ENCODE measurements at regions not wholly inside any gene's neighbourhood (a gene's known extent, or its start where the extent isn't known, plus 50 kb on each side); places are given as distances from the start of the nearest gene placed in this dataset.
A peak's percentile ranks its signal among the peaks of the same experiment; 100 is the strongest.

GRCh38 chr2:225340923-225341322, 58.6 kb upstream of the NYAP2 start:
- no peak for DNase-seq

GRCh38 chr2:225337183-225337582, 62.3 kb upstream of the NYAP2 start:
- peak; percentile 48 for DNase-seq

GRCh38 chr2:225334514-225334913, 65.0 kb upstream of the NYAP2 start:
- no peak for DNase-seq

- peak; percentile 56 for DNase-seq
Measured at GRCh38 chr2:225328192-225328591, 71.3 kb upstream of the NYAP2 start.

GRCh38 chr2:225326969-225327368, 72.5 kb upstream of the NYAP2 start:
- DNase-seq: no peak

GRCh38 chr2:225319872-225320271, 79.6 kb upstream of the NYAP2 start:
- no peak for DNase-seq

GRCh38 chr2:225318440-225318839, 81.1 kb upstream of the NYAP2 start:
- DNase-seq: no peak

GRCh38 chr2:225317186-225317585, 82.3 kb upstream of the NYAP2 start:
- no peak for DNase-seq

GRCh38 chr2:225310745-225311144, 88.8 kb upstream of the NYAP2 start:
- no peak for DNase-seq

GRCh38 chr2:225309516-225309915, 90.0 kb upstream of the NYAP2 start:
- no peak for DNase-seq

GRCh38 chr2:225296951-225297350, 102.6 kb upstream of the NYAP2 start:
- no peak for DNase-seq

- DNase-seq: no peak
Measured at GRCh38 chr2:225295102-225295501, 104.4 kb upstream of the NYAP2 start.

GRCh38 chr2:225293638-225294037, 105.9 kb upstream of the NYAP2 start:
- DNase-seq: no peak

- DNase-seq: no peak
Measured at GRCh38 chr2:225290757-225291400, 108.6 kb upstream of the NYAP2 start.

- DNase-seq: no peak
Measured at GRCh38 chr2:225289659-225290058, 109.9 kb upstream of the NYAP2 start.

GRCh38 chr2:225288986-225289385, 110.5 kb upstream of the NYAP2 start:
- peak; percentile 3 for DNase-seq

- DNase-seq: no peak
Measured at GRCh38 chr2:225282858-225283710, 116.4 kb upstream of the NYAP2 start.

GRCh38 chr2:225276207-225276606, 123.3 kb upstream of the NYAP2 start:
- no peak for DNase-seq

GRCh38 chr2:225275443-225275842, 124.1 kb upstream of the NYAP2 start:
- peak; percentile 34 for DNase-seq

GRCh38 chr2:225274751-225275150, 124.8 kb upstream of the NYAP2 start:
- peak; percentile 89 for DNase-seq

- DNase-seq: peak; percentile 7
Measured at GRCh38 chr2:225272173-225272572, 127.3 kb upstream of the NYAP2 start.

GRCh38 chr2:225270861-225271260, 128.6 kb upstream of the NYAP2 start:
- DNase-seq: peak; percentile 74

- DNase-seq: no peak
Measured at GRCh38 chr2:225270053-225270452, 129.5 kb upstream of the NYAP2 start.

- DNase-seq: no peak
Measured at GRCh38 chr2:225254363-225254762, 145.1 kb upstream of the NYAP2 start.
